IPS-20b (cell line): ENCODE measurements at regions not wholly inside any gene's neighbourhood (a gene's known extent, or its start where the extent isn't known, plus 50 kb on each side); places are given as distances from the start of the nearest gene placed in this dataset.
"Not testable (repeated sequence)": the region's sequence is repeated elsewhere in the genome, so short reads cannot be mapped to it uniquely, and the experiment has no call there.

Experiments used
- H3K27ac ChIP-seq: one replicate; pipeline ENCODE4 v1.5.1; 2013; ENCODE audit warnings: low read length
- H3K27me3 ChIP-seq: 2 replicates; pipeline ENCODE4 v1.6.1; 2013; ENCODE audit warnings: mild to moderate bottlenecking, low read length, inconsistent platforms; ENCODE audit not compliant: insufficient read depth
- H3K36me3 ChIP-seq: 2 replicates; pipeline ENCODE4 v1.6.1; 2013; ENCODE audit warnings: low read depth, mild to moderate bottlenecking, inconsistent platforms, low read length, moderate library complexity; ENCODE audit not compliant: insufficient read depth
- H3K4me1 ChIP-seq: 2 replicates; pipeline ENCODE4 v1.6.1; 2013; ENCODE audit warnings: mild to moderate bottlenecking, control low read depth, inconsistent platforms, low read length, moderate library complexity; ENCODE audit not compliant: insufficient read depth
- H3K4me3 ChIP-seq: 2 replicates; pipeline ENCODE4 v1.5.1; 2013; ENCODE audit warnings: mild to moderate bottlenecking, low read length, inconsistent platforms
- H3K9ac ChIP-seq: 2 replicates; pipeline ENCODE4 v1.6.1; 2013; ENCODE audit warnings: low read depth, mild to moderate bottlenecking, inconsistent platforms, low read length, moderate library complexity
- H3K9me3 ChIP-seq: 2 replicates; pipeline ENCODE4 v1.6.1; 2013; ENCODE audit warnings: mild to moderate bottlenecking, low read depth, low read length, inconsistent platforms; ENCODE audit not compliant: insufficient read depth

DNA sequence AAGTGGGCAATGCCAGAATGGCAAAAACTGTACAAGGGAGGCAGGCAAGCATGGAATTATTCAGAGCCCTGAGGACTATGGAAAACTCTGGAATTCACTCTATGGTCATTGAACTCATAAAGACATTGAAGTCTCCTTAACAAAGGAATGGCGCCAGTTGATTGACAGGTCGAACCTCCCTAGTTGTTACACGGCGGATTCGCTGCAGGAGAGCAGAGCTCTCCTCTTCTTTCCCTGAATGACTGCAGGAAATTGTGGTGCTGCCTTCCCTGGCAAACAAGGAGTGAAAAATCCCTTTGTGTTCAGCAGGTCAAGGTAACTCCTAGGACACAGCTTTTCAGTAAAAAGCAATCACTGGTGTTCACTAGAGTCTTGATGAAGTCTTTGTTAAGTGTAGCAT, 732.8 kb upstream of the FRG1 start:
- Histone ChIP-seq H3K4me3 (no peak overlapping the region), H3K4me1 (no peaks in the 10 kb centered on the region), H3K27ac (no peak overlapping the region), H3K36me3 (no peaks in the 10 kb centered on the region), H3K27me3 (no peaks in the 10 kb centered on the region), H3K9ac (no peak overlapping the region), H3K9me3 (no peaks in the 10 kb centered on the region)

DNA sequence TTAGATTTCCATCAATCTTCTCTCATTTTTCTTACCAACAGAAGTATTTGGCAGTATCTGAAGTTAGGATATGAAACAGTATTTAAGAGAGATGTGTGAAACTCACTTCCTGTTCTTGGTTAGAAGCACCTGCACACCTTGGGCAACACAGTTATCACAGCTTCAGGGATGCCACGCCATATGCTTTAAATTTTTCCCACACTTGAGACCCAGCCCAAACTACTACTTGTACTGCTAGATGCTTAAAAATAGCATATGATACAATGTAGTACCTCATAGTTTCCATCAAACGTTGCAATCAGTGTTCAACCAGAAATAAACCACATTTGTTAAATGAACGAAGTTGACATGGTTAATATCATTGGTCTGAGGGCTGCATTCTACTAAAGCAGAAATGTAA, 725.1 kb upstream of the FRG1 start:
- Histone ChIP-seq H3K27me3 (no peaks in the 10 kb centered on the region), H3K27ac (no peak overlapping the region), H3K4me1 (no peaks in the 10 kb centered on the region), H3K4me3 (no peak overlapping the region), H3K9me3 (no peaks in the 10 kb centered on the region), H3K9ac (no peak overlapping the region), H3K36me3 (no peaks in the 10 kb centered on the region)

DNA sequence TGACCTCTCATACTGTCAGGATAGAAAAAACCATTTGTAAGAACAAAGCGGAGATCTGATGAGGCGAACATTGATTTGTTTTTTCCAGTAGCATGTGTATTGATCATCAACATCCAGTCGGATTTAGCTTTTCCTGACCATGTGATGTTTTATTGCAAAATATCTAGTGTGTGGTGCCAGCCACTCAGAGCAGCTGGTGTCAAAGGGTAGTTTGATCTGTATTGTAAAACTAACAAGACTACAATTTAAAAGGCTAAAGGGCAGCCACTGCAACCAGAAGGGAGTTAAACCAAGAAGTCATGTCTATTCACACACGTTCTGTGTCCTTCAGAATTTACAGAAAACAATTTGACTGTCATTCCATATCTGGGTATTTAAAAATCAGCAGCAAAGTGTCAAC, 719.0 kb upstream of the FRG1 start:
- Histone ChIP-seq H3K36me3 (no peaks in the 10 kb centered on the region), H3K4me1 (no peaks in the 10 kb centered on the region), H3K4me3 (no peak overlapping the region), H3K9ac (no peak overlapping the region), H3K27ac (no peak overlapping the region), H3K9me3 (no peaks in the 10 kb centered on the region; the same call in 1 of the 2 replicates), H3K27me3 (no peaks in the 10 kb centered on the region)

DNA sequence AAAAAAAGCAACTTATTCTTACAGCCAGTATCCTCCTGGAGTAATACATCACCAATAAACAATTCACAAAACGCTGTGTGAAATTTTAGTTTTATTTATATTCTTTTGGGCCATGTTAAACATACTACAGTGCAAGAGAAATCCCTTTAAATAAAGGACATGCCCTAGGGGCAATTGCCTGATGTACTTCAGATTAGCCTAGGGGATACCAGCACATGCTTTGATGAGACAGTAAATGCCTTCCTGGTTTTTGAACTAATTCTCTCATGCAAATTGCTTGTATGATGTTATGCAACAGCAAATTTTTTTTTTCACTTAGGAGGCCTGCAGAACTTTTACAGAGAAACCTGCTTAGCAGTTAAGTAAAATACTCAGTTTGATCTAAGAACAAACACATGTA, 711.9 kb upstream of the FRG1 start:
- Histone ChIP-seq H3K9me3 (no peaks in the 10 kb centered on the region; the same call in 1 of the 2 replicates), H3K4me3 (no peak overlapping the region), H3K27me3 (no peaks in the 10 kb centered on the region), H3K36me3 (no peaks in the 10 kb centered on the region), H3K4me1 (no peaks in the 10 kb centered on the region), H3K27ac (no peak overlapping the region), H3K9ac (no peak overlapping the region)

DNA sequence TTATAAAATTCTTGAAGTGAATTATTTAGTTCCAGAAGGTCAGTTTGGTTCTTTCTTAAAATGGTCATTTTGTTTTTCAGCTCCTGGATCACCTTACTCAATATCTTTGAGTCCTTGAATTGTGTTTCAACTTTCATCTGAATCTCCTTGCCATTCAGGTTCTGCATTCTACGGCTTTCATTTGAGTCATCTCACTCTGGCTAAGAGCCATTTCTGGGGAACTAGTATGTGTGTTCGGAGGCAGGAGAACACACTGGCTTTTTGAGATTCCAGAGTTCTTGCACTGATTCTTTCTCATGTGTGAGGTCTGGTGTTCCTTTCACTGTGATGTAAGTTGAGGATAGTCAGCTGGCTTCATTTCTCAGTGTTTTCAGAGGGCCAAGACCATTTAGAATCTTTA, 708.4 kb upstream of the FRG1 start:
- Histone ChIP-seq H3K9me3 (peaks cover 9% of the 10 kb centered on the region; the same call in 1 of the 2 replicates), H3K27ac (no peak overlapping the region), H3K4me3 (no peak overlapping the region), H3K9ac (no peak overlapping the region), H3K4me1 (no peaks in the 10 kb centered on the region), H3K36me3 (no peaks in the 10 kb centered on the region), H3K27me3 (no peaks in the 10 kb centered on the region)

DNA sequence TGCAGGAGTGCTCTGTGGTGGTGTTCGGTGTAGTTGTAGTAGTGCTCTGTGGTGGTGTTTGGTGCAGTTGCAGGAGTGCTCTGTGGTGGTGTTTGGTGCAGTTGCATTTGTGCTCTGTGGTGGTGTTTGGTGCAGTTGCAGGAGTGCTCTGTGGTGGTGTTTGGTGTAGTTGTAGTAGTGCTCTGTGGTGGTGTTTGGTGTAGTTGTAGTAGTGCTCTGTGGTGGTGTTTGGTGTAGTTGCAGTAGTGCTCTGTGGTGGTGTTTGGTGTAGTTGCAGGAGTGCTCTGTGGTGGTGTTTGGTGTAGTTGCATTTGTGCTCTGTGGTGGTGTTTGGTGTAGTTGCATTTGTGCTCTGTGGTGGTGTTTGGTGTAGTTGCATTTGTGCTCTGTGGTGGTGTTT, 706.9 kb upstream of the FRG1 start:
- H3K36me3 ChIP-seq, H3K27ac ChIP-seq, H3K4me3 ChIP-seq, H3K9me3 ChIP-seq, H3K9ac ChIP-seq, H3K4me1 ChIP-seq, H3K27me3 ChIP-seq: not testable (repeated sequence)

DNA sequence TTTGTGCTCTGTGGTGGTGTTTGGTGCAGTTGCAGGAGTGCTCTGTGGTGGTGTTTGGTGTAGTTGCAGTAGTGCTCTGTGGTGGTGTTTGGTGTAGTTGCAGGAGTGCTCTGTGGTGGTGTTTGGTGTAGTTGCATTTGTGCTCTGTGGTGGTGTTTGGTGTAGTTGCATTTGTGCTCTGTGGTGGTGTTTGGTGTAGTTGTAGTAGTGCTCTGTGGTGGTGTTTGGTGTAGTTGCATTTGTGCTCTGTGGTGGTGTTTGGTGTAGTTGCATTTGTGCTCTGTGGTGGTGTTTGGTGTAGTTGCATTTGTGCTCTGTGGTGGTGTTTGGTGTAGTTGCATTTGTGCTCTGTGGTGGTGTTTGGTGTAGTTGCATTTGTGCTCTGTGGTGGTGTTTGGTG, 705.7 kb upstream of the FRG1 start:
- not testable (repeated sequence) for H3K4me1 ChIP-seq, H3K9me3 ChIP-seq, H3K27ac ChIP-seq, H3K9ac ChIP-seq, H3K27me3 ChIP-seq, H3K36me3 ChIP-seq, H3K4me3 ChIP-seq

DNA sequence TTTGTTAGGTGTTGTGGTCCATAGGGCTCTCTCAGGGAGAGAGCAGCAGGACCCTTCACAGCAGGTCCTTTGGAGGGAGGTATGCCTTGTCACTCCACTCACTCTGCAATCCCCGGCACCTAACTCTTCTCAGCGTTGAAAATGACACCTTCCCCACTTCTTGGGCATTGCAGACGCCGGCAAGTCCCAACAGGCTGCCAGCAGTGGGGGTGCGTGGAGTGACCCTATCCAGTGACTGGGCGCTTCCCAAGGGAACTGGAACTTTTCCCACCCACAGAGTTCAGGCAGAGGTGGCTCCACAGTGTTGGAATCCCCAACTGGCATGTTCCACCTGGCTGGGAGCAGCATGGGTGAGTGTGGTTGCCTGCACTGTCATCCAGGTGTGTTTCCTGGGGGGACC, 705.1 kb upstream of the FRG1 start:
- no peaks in the 10 kb centered on the region for H3K4me1 ChIP-seq
- no peak overlapping the region for H3K27ac ChIP-seq
- no peaks in the 10 kb centered on the region for H3K36me3 ChIP-seq
- no peak overlapping the region for H3K9ac ChIP-seq
- H3K4me3 ChIP-seq: no peak overlapping the region
- H3K27me3 ChIP-seq: no peaks in the 10 kb centered on the region
- H3K9me3 ChIP-seq: peaks cover 9% of the 10 kb centered on the region; the same call in 1 of the 2 replicates

DNA sequence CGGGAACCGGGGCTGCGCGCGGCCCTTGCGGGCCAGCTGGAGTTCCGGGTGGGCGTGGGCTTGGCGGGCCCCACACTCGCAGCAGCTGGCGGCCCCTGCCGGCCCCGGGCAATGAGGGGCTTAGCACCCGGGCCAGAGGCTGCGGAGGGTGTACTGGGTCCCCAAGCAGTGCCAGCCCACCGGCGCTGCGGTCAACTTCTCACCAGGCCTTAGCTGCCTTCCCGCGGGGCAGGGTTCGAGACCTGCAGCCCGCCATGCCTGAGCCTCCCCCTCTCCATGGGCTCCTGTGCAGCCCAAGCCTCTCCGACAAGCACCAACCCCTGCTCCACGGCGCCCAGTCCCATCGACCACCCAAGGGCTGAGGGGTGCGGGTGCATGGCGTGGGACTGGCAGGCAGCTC, 704.4 kb upstream of the FRG1 start:
- not testable (repeated sequence) for H3K9me3 ChIP-seq, H3K36me3 ChIP-seq, H3K4me3 ChIP-seq, H3K9ac ChIP-seq, H3K27ac ChIP-seq, H3K27me3 ChIP-seq, H3K4me1 ChIP-seq

DNA sequence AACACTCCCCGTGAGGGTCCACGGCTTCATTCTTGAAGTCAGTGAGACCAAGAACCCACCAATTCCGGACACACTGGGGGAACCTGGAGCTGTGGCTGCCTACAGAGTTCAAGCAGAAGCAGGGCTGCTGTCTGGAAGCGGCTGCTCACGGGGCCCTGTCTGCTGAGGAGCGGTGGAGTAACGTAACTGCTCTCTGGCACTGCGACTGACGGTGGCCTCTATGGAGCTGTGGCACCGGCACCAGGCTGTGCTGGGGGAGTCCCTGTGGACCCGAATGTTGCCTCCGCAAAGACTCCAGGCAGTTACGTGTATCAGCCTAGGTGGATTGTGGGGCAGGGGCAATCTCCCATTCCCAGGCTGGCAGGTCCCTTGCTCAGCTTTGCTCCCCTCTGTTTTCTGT, 703.3 kb upstream of the FRG1 start:
- no peak overlapping the region for H3K4me3 ChIP-seq
- H3K4me1 ChIP-seq: no peaks in the 10 kb centered on the region
- H3K9ac ChIP-seq: no peak overlapping the region
- no peaks in the 10 kb centered on the region for H3K36me3 ChIP-seq
- H3K27me3 ChIP-seq: no peaks in the 10 kb centered on the region
- peaks cover 9% of the 10 kb centered on the region; the same call in 1 of the 2 replicates for H3K9me3 ChIP-seq
- H3K27ac ChIP-seq: no peak overlapping the region

DNA sequence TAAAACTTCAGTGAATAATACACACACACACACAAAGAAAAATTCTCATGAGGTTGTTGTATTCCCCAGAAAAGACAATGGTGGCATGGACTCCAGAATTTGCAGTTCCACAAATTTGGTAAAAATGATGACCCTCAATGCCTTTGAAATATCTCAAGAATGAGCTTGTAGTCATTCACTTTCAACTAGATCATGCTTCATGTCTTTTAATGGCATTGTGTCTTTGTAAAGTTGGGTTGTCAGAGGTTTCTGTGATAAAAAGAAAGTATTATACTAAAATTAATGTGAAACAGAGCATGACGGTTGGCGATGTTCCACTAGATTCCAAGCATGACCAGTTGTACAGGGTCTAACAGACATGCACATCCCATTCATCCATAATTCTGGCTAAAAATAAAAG, 685.0 kb upstream of the FRG1 start:
- H3K4me1 ChIP-seq: no peaks in the 10 kb centered on the region
- H3K9ac ChIP-seq: no peak overlapping the region
- H3K27me3 ChIP-seq: no peaks in the 10 kb centered on the region
- no peak overlapping the region for H3K27ac ChIP-seq
- H3K36me3 ChIP-seq: no peaks in the 10 kb centered on the region
- no peak overlapping the region for H3K4me3 ChIP-seq
- H3K9me3 ChIP-seq: peaks cover 16% of the 10 kb centered on the region

DNA sequence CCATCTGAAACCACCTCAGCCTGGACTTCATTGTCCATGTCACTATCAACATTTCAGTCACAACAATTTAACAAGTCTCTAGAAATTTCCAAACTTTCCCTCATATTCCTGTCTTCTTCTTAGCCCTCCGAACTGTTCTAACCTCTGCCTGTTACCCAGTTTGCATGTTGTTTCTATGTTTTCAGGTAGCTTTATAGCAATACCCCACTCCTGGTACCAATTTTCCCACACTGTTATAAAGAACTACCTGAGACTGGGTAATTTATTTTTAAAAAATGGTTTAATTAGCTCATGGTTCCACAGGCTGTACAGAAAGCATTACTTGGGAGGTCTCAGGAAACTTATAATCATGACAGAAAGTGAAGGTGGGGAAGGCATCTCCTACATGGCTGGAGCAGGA, 679.2 kb upstream of the FRG1 start:
- Histone ChIP-seq H3K9me3 (peaks cover 17% of the 10 kb centered on the region), H3K4me3 (no peak overlapping the region)

DNA sequence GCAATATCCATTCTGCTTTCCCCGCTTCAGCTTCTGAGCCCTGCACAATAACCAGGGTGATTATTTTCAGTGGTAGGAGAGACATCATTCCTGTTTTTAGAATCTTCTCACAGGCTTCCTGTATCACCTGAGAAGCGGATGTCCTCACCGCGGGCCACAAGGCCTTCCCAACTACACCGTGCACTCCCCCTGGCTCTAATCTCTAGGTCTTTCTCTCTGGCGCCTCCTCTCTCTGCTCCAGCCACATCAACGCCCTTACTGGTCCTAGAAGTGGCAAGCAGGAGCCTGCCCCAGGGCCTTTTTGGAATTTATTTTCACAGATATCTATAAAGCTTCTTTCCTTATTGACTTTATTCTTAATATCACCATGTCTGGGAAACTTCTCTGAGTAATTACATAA, 675.2 kb upstream of the FRG1 start:
- Histone ChIP-seq H3K9me3 (peaks cover 13% of the 10 kb centered on the region), H3K36me3 (no peaks in the 10 kb centered on the region), H3K27ac (no peak overlapping the region), H3K9ac (no peak overlapping the region), H3K27me3 (no peaks in the 10 kb centered on the region), H3K4me3 (no peak overlapping the region), H3K4me1 (no peaks in the 10 kb centered on the region)

More for the DNA sequence above, 679.2 kb upstream of the FRG1 start:
- Histone ChIP-seq H3K27me3 (no peaks in the 10 kb centered on the region), H3K36me3 (no peaks in the 10 kb centered on the region), H3K4me1 (no peaks in the 10 kb centered on the region), H3K27ac (no peak overlapping the region), H3K9ac (no peak overlapping the region)
